OCI-M1 (cell line): ENCODE measurements at regions not wholly inside any gene's neighbourhood (a gene's known extent, or its start where the extent isn't known, plus 50 kb on each side); places are given as distances from the start of the nearest gene placed in this dataset.
A peak's percentile ranks its signal among the peaks of the same experiment; 100 is the strongest.

Experiments used
- DNase-seq: peaks from one replicate; lab custom pipeline; 2025; lab: John Stamatoyannopoulos, UW

DNA sequence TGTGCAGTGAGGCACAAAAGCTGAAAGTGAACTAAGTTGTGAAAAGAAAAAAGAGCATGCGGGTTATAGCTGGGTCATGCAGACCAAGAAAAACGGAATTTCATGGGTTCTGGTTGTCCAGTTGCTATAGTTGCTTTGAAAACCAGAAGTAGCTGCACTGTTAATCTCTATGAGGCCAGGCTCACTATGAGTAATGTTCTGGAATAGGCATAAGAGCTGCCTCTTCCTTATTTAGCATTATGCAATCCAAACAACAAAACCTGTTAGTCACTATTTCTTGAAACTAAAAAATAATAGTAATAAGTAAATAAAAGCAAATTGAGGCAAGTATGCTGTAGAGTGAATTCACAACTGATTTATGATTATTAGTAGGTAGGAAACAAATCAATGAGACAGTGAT, 1383.7 kb downstream of the MRPL39 start:
- peak; percentile 79 for DNase-seq

DNA sequence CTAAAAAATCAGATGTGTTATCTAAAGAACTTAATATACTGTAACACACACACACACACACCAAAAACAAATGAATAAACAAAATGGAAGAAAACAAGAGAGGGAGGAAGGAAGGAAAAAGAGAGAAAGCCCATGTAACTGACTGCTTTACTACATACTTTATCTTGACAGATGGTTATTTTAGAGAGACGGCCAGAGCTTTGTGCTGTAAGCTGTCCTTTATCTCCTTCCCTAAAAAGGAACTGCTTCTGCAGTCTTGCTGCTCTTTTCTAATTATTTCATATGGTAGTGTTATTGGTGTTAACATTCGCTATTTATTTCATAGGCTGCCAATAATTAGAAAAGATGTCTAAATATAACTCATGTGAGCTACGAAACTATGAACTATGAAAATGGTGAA, 1384.6 kb downstream of the MRPL39 start:
- DNase-seq, result peak; percentile 46

DNA sequence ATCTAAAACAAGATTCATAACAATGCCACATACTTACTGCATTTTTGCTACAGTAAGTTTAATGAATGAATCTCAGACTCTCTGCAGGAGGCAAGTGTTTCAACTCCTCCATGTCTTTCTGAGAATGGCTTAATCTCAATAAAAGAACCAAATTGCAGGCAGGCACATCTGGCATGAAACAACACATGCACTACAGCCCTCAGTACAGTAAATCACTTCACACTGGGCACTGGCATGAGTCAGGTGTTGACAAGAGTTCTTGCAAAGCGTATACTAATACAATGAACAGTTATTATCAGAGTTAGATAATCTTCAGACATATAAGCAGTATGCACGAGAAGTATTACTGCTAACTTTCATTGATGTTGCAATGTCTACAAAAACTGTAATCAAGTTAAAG, 1386.8 kb downstream of the MRPL39 start:
- DNase-seq, result no peak

DNA sequence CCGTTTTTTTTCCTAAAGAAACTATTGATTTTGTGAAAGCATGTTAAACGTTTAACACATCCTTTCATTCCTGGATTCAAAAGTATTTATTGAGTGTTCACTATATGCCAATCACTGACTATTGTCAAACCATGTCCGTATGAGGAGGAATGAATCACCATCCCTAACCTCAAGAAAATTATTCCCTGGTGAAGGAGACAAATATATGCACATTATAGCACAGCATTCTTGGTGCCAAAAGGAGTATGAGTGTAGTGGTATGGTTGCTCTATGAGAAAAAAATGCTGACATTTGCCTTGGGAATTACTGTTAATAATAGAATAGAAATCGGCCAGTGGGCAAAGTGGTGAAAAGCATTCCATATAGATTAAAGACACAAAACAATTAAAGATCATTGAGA, 1390.1 kb downstream of the MRPL39 start:
- no peak for DNase-seq

DNA sequence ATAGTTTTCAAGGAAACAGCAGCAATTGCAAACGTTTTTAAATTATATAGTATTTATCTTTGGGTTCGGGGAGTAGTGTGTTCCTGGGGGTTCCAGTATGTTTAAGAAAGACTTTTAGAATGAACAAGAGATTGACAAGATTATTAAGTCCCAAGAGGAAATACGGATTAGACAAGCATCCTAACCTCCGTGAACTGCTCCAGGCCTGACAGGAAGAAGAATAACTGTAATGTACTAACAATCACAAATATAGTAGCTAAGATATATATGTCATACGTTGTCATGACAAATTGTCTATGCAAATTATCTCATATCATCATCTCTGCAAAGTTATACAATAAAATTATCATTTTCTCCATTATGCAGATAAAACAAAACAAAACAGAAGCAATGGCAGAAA, 1397.2 kb downstream of the MRPL39 start:
- DNase-seq, result no peak

DNA sequence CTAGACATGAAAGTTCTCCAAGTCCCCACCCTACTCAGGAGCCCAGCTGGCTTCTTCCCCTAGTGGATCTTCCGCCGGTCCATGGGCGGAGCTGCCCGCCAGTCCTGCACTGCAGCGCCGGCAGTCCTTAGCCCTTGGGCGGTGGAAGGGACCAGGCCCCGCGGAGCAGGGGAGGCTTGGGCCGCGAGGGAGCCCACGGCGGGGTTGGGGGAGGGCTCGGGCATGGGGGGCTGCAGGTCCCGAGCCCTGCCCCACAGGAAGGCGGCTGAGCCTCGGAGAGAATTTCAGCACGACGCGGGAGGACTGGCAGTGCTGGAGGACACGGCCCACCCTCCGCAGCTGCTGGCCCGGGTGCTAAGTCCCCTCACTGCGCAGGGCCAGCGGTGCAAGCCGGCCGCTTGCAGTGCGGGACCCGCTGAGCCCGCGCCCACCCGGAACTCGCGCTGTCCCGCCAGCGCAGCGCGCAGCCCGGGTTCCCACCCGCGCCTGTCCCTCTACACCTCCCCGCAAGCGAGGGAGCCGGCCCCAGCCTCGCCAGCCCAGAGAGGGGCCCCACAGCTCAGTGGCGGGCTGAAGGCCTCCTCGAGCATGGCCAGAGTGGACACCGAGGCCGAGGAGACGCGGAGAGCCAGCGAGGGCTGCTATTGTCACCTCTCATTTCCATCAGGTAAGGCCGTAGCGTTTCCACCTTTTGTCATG, 1398.6 kb downstream of the MRPL39 start:
- no peak for DNase-seq

DNA sequence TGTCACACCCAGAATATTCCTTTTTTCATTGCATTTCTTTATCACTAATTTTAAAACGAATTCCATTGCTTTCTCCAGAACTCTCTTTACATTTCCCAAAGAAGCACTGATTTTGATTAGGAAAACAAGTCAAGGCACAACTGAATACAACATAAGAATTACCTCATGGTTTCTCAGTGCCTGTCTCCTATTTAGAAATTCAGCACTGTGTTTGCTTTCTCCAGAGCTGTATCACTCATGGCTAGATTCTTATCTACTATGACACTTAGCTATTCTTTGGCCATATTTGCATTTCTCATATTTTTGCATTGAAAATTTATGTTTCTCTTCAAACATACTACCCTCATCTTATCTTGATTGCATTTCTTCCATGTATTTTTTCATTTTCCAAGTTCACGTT, 1402.0 kb downstream of the MRPL39 start:
- DNase-seq, result no peak

DNA sequence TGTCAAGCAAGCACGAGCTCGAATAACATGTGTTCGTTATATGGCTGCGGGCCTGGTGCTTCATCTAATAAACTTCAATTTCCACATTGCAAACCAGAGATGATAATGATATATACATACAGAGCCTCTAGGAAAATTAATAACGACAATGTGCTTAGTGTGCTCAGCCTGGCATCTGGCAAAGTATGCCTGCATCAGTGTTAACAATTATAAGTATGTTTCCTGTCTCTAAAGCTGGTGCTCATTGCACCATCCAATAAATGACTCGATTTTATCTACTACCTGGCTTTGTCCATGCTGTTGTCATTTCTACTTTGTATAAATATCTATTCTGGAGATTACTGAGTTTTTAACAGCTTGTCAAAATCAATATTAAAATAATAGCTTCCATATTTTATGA, 1402.6 kb downstream of the MRPL39 start:
- DNase-seq, result no peak

DNA sequence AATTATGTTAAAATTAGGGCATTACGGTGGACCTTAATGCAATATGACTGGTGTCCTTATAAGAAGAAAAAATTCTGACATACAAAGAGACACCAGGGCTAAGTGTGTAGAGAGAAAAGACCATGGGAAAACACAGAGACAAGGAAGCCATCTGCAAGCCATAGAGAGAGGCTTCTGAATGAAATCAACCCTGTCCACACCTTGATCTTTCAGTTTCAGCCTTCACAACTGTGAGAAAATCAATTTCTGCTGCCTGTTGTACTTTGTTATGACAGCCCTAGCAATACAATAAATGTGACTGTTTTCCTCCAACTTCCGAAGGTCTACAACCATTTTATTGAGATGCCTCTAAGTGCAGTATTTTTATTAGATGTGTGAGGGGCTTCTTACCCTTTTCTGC, 1407.2 kb downstream of the MRPL39 start:
- DNase-seq, result no peak

DNA sequence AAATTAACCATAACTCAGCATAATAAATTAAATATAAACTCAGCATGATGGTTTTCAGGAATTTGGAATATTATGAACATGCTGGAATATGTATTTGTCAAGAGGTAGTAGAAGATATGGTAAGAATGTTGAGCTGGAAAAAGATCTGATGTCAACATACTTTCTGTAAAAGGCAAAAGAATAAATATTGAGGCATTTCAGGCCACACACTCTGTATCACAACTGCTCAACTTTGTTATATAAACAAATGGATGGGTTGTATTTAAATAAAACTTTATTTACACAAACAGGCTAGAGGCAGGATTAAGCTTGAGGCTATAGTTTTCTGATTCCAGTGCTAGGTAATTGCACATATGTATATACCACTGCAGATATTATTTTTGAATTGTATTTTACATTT, 1409.4 kb downstream of the MRPL39 start:
- no peak for DNase-seq

DNA sequence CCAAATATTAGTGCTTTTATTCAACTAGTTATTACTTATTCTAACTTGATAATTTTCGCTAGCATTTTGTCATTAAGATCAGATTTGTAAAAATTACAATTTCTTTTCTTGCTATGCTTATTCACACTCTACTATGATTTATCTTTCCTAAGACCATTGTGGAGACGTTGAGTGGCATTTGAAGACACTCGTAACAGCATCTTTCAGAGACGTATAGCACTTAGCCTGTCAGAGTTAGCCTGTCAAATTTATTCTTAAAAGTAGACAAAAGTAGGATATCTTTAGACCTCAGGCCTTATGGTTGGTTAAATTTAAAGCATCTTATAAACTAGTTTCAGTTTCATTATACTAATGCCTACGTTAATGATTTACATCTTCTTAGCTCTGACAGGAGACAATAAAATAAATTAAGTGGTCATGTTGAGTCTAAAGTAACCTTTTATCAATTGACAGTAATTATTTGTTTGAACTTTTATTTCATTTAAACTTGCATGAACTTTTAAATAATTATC, 1410.1 kb downstream of the MRPL39 start:
- DNase-seq, result peak; percentile 45

DNA sequence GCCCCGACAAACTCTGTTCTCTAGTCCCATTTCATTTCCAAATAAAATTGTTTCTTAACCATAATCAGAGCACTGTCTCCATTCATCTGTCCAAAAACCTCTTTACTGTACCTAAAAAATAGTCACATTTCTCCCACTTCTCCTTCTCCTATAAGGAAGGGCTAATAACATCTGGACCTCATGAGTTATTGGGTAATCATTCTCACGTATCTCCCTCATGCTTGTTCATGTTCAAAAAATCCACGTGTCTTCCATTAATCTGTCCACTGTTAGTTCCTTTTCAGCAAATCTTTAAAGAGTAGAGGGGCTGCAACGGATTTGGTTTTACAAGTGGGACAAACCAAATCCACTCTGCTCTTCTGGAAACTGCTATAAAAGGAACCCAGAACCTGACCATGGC, 1418.8 kb downstream of the MRPL39 start:
- no peak for DNase-seq

DNA sequence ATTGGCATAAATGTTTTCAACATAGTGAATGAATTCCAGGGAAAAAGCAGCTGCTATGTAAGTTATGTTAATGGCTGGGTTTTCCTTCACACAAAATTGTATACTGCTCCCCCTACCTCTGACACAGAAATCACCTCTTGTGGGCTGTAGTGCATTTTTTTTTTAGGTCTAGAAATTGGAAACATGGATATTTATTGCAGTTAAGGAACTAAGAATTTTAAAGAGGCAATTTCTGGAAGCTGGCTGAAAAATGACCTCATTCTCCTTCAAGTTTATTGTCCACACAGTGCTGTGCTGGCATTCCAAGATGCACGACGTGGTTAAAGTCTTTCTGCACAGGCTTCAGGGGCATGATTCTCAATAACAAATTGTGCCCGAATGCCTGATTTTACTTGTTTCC, 1424.2 kb downstream of the MRPL39 start:
- DNase-seq, result no peak

DNA sequence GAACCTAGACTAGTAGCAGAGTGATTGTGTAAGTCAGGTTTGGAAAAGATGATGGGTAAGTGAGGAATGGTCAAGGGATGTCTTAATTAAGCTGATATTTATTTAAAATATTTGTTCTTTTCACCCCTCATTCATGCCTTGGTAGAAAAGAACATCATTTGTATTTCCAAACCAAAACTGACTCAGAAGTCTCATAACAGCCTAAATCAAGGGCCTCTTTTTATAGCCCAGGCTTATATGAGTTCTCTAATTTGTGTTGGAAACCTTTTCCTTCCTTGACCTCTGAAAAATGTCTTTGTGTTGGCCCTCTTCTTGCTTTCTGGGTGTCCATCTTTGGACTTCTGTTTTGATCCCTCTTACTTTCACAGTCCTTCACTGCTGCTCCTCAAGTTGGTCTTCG, 1428.2 kb downstream of the MRPL39 start:
- no peak for DNase-seq

DNA sequence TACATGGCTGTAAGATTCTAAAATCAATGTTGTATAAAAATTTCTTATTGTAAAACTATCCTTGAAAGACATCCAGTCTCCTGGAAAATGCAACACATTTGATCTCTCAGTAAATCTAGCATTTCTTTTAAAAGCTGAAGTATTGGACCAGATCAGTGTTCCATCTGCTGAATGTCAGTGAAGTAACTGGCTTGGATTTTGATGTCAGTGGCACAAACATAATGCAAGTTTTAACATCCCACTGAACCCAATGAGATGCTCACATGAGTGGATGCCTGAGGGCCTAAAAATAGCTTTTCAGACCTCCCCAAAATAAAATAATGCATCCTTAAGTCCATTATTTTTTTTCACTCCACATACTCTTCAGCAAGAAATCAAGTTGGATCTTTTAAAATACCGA, 1432.2 kb downstream of the MRPL39 start:
- DNase-seq, result no peak

DNA sequence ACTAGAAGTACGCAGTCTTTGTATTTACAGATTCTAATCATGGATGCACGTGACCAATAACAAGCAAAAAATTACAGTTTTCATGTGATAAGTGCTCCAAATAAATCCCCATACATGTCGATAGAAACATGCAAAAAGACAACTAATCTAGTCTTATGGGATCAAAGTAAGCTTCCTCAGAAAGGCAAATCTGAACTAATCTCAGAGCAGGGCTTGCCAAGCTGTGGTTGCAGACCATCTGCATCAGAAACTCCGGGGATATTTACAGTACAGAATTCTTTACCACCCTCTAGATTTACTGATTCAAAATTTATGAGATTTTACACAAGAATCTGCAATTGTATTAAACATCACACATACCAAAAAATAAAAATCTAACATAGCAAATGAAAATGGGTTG, 1435.5 kb downstream of the MRPL39 start:
- DNase-seq, result no peak

DNA sequence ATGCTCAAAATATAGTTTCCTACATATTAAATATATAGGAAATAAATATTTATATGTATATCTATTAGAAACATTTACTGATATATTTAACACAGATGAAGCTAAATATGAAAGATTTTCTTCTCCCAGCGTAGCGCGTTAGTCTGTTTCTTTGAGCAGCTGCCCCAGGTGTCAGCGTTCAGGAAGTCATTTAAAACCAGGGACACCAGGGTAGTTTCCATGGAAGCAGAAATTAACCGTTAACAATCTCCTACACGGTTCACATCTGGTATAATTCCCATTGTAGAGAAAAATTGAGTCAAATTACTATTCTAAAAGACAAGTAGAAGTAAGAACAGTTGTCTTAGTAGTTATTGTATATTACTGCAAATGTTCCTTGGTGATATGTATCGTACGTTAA, 1443.7 kb downstream of the MRPL39 start:
- DNase-seq, result no peak

DNA sequence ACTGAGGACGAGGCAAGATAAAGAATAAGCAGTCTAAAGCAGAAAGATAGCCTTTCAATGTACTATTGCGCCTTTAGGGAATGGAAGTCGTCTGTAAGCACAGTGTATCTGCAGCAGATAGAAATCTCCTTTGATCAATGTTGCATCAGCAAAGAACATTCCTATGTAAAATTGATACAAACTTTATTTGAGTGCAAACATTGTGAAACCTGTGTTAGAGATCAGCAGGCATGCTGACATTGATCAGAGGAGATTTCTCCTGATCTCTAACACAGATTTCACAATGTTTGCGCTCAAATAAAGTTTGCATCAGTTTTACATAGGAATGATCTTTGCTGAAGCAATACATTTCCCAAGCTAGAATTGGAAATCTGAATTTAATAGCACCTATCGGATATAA, 1446.8 kb downstream of the MRPL39 start:
- DNase-seq, result no peak

DNA sequence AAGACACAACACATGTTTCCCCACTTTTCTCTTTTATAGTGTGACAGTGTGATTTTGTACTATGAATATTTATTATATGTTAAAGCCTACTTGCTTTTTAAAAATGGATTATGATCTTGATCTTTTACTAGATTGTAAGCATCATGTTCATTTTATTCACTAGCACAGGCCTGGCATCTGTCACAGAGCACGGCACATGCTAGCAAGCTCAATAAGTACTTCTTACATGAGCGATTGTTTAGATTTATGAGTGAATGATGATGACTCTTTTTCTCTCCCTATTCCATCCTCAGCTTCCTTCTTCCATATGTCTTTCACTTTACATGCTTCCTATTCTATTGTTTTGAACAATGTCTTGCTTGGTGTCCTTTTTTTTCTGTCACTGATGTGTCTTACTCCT, 1454.1 kb downstream of the MRPL39 start:
- no peak for DNase-seq

DNA sequence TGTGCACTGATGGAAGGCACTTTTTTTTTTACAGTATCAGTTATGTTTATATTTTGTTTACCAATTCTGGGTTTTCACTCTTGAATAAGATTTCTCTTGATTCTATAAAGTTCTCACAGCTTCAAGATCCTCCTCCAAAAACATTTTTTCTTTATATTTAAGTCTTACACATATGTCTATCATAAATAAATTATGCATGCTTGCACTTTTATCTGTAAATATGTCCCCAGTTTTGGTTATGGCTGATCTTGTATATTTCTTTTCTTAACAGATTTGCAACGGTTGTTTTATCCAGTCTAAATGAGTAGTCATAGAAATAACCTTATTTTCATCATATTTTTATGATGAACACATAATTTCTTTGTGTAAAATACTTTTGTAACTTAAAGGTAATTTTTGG, 1456.5 kb downstream of the MRPL39 start:
- no peak for DNase-seq

DNA sequence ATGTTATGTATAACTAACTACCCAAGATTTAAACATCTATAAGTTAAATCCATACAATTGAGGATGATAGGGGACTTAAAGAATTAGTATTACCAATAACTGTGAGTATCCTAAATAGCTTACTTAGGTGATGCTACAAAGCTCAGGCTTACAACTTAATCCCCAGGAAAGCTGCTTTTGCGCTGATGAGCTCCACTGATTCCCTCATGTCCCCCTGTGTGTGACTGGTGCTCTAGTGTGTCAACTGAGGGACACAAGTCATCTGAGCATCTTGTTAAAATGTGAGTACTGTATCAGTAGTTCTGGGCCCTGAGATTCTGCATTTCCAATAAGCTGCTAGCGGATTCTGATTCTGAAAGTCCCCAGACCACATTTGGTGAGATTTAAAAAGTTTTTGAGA, 1458.8 kb downstream of the MRPL39 start:
- no peak for DNase-seq

DNA sequence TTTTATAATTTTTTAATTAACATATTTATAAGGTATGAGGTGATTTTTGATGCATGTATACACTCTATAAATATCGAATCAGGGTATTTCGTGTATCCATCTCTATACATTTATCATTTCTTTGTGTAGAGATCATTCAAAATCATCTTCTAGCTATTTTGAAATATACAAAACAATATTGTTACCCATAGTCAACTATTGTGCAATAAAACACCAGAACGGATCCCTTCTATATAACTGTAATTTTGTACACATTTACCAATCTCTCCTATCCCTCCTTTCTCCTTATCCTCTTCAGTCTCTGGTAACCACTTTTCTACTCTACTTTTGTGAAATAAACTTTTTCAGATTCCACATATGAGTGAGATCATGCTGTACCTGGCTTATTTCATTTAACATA, 1459.6 kb downstream of the MRPL39 start:
- DNase-seq, result no peak

DNA sequence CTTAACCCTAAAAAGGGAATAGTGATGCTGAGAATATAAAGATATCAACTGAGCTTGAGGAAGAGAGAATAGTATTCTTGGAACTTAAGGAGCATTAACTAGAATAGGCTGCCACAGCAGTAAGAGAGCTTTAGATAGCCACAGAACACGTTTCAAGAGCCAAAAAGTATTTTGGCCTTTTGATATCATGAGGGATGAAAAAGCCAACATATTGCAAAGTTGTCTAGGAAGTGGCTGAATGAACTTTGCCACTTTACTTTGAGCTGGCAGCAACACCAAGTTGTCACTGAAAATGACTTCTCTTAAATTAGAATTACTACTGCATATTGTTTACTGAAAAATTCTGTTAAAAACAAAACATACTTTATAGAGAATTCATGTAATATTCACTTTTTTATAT, 1476.2 kb downstream of the MRPL39 start:
- peak; percentile 30 for DNase-seq

DNA sequence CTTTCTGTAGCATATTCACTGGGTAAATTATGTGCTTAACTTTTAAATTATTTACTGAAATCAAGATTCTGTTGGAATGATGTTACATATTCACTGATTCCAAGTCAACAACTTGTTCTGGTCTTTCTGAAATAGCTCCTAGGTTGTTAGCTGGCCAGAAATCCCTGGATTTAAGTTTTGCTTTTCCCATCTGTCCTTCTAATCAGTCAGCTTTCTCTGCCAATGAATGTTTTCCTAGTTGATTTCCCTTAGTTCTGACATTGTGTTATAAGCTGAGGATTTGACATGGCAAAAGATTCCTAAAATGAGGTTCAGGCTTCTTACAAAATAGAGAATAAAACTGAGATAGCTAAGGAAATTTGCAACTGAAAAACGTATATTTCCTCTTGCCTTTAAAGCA, 1479.6 kb downstream of the MRPL39 start:
- DNase-seq, result no peak

DNA sequence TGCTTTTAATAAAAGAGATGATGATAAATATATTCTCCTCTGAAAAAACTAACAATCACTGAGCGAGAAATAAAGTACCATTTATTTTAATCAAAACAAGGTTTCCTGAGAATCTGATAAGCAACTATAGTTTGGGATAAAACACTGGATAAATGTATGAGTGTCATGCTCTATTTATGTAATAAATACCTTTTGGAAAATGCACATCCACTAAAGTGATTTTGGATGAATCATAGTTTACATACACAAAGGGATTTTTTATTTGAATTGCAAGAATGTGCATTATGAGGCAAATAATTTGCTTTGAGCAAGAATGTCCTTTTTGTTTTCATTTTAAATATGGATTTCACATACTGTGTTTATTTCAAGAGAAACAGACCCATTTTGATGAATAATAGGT, 1483.5 kb downstream of the MRPL39 start:
- no peak for DNase-seq
